Neural progenitor cell (in vitro differentiated cells): ENCODE measurements at regions not wholly inside any gene's neighbourhood (a gene's known extent, or its start where the extent isn't known, plus 50 kb on each side); places are given as distances from the start of the nearest gene placed in this dataset.

Experiments
- CTCF ChIP-seq: fragments of 200-600 bp; sonication (generic); IDR thresholded peaks from 2 replicates; pipeline ENCODE4 v1.5.1; 2017; ENCODE audit warnings: antibody characterized with exemption, mild to moderate bottlenecking
- EZH2 ChIP-seq: fragments of 200-600 bp; sonication (generic); IDR thresholded peaks from 2 replicates; pipeline ENCODE4 v1.6.1; 2017; ENCODE audit warnings: antibody characterized with exemption, mild to moderate bottlenecking, moderate library complexity
- EZH2phosphoT487 ChIP-seq: fragments of 200-600 bp; sonication (generic); IDR thresholded peaks from 2 replicates; pipeline ENCODE4 v1.6.1; 2017; ENCODE audit warnings: antibody characterized with exemption

GRCh38 chr4:11599064-11599463 lies 170.4 kb upstream of the HS3ST1 start:
- TF ChIP-seq CTCF (no peak), EZH2 (no peak), EZH2phosphoT487 (no peak)
